Activated T-cell treated with anti-CD3 and anti-CD28 coated beads, Interleukin-2, amount 50 U/mL, for 72 hours (primary cell): ENCODE measurements at regions not wholly inside any gene's neighbourhood (a gene's known extent, or its start where the extent isn't known, plus 50 kb on each side); places are given as distances from the start of the nearest gene placed in this dataset.
"Not testable (repeated sequence)": the region's sequence is repeated elsewhere in the genome, so short reads cannot be mapped to it uniquely, and the experiment has no call there.

Experiments
- ATAC-seq, 2 donors: fragments of 150-1000 bp; cut with Tn5 transposase; replicated peaks in 1 of 2; 2 replicates each; pipeline ENCODE4 v1.10.0; 2021; ENCODE audit warnings: moderate library complexity in 2 of 2, mild to moderate bottlenecking in 1 of 2
- DNase-seq, 2 donors: peaks; one replicate each; pipeline ENCODE4 v3.0.0; 2021 to 2022; ENCODE audit warnings: mixed read lengths in 1 of 2
- H3K27ac Mint-ChIP-seq: one replicate; pipeline ENCODE4 v1.8.0; 2022; ENCODE audit warnings: mild to moderate bottlenecking, moderate library complexity, mixed read lengths
- H3K27me3 Mint-ChIP-seq: one replicate; pipeline ENCODE4 v1.8.0; 2022; ENCODE audit warnings: low read depth, mixed read lengths
- H3K36me3 Mint-ChIP-seq, 2 donors: one replicate each; pipeline ENCODE4 v1.8.0; 2022; ENCODE audit warnings: mixed read lengths in 2 of 2, mild to moderate bottlenecking in 1 of 2; ENCODE audit not compliant: insufficient read depth in 2 of 2
- H3K4me1 Mint-ChIP-seq: one replicate; pipeline ENCODE4 v1.8.0; 2022; ENCODE audit warnings: low read depth, mixed read lengths
- H3K4me3 Mint-ChIP-seq, 2 donors: one replicate each; pipeline ENCODE4 v1.8.0; 2022; ENCODE audit warnings: mild to moderate bottlenecking in 2 of 2, mixed read lengths in 2 of 2, moderate library complexity in 2 of 2
- H3K9me3 Mint-ChIP-seq, 2 donors: one replicate each; pipeline ENCODE4 v1.8.0; 2022; ENCODE audit warnings: mixed read lengths in 2 of 2

- Mint-ChIP-seq H3K36me3 (no peaks in the 10 kb centered on the region), H3K9me3 (no peaks in the 10 kb centered on the region), H3K27me3 (no peaks in the 10 kb centered on the region), H3K27ac (no peak overlapping the region), H3K4me1 (peaks cover 7% of the 10 kb centered on the region), H3K4me3 (no peak overlapping the region)
- ATAC-seq (no peak), DNase-seq (no peak)
These were observed 120.8 kb upstream of the PZP start for GRCh38 chr12:9329019-9329418.

- DNase-seq (no peak), ATAC-seq (no peak)
- H3K4me3 Mint-ChIP-seq = no peak overlapping the region
- peaks cover 7% of the 10 kb centered on the region for H3K4me1 Mint-ChIP-seq
- H3K27me3 Mint-ChIP-seq = no peaks in the 10 kb centered on the region
- no peak overlapping the region for H3K27ac Mint-ChIP-seq
- H3K9me3 Mint-ChIP-seq = no peaks in the 10 kb centered on the region
- H3K36me3 Mint-ChIP-seq = no peaks in the 10 kb centered on the region
These were observed 119.9 kb upstream of the PZP start for GRCh38 chr12:9328065-9328464.

DNA sequence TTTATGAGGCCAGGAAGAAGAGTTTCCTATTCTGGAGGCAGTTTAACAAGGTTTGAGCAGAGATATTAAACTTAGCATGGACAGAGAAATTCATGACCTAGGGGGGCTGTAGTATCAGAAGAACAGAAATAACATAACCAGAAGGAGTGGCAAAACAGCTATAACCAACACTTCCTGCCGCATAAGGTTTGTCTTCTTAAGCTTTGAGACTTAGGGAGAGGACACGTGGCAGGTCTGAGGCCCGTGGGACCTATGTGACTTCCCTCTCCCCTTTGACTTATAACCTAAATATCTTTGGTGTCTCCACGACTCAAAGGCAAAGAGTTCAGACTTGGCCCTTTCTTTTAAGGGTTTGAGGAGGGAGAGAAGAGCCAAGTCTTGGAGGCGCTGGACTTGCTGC lies 119.1 kb upstream of the PZP start:
- Mint-ChIP-seq H3K4me3 (no peak overlapping the region), H3K9me3 (no peaks in the 10 kb centered on the region), H3K27me3 (no peaks in the 10 kb centered on the region), H3K4me1 (peaks cover 7% of the 10 kb centered on the region), H3K36me3 (no peaks in the 10 kb centered on the region), H3K27ac (no peak overlapping the region)
- DNase-seq (no peak), ATAC-seq (no peak)

DNA sequence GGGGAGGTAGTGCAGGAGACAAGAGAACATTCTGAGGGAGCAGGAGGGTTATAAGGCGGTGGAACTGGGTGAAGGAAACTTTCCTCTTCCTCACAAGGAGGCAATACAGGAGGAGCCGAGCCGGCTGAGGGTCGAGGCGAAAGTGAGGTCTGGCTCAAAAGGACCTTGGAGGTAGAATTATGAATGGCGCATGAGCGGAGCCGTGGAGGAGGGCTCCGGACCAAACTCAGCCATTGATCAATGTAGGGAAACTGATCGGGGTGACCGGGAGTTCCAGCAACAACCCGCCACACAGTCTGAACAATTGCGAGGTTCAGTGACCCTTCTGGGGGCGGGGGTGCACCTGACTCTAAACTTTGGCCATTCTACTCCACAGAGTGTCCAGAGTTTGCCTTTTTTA lies 118.7 kb upstream of the PZP start:
- not testable (repeated sequence) for H3K4me3 Mint-ChIP-seq, H3K27ac Mint-ChIP-seq

DNA sequence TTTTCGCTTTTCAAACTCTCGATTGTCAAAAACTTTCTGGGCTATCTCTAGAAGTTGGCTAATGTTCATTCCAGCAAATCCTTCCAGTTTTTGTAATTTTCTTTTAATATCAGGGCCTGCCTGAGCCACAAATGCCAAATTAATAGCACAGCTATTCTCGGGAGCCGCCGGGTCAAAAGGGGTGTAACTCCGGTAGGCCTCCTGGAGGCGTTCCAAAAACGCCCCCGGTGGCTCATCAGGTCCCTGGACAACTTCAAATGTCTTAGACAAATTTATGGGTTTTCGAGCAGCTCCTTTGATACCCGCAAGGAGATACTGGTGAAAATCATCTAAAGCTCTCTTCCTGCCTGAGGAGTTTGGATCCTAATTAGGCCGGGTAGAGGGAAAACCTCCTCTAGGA lies 117.9 kb upstream of the PZP start:
- Mint-ChIP-seq H3K36me3 (no peaks in the 10 kb centered on the region), H3K27me3 (no peaks in the 10 kb centered on the region), H3K27ac (no peak overlapping the region), H3K9me3 (no peaks in the 10 kb centered on the region), H3K4me1 (peaks cover 4% of the 10 kb centered on the region), H3K4me3 (no peak overlapping the region)
- ATAC-seq (no peak), DNase-seq (no peak)

More for the DNA sequence above, 118.7 kb upstream of the PZP start:
- not testable (repeated sequence) for H3K9me3 Mint-ChIP-seq, H3K36me3 Mint-ChIP-seq, H3K27me3 Mint-ChIP-seq, DNase-seq, ATAC-seq, H3K4me1 Mint-ChIP-seq

DNA sequence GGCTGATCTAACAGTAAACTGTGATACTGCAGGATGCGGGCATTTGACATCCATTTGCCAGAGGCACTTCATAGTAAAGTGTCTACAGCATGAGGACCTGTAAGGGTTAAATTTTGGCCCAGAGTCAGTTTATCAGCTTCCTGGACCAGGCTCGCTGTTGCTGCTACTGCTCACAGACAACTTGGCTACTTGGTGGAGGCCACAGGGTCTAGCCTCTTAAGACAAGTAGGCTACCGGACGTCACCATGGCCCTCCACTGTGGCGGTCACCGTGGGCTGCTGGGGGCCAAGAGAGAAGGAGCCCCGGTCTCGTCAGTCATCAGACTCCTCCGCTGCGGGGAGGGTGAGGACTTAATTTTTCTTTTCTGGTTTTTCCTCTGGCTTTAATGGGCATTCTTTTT lies 117.3 kb upstream of the PZP start:
- no peak for DNase-seq
- Mint-ChIP-seq H3K4me1 (peaks cover 4% of the 10 kb centered on the region), H3K27ac (no peak overlapping the region), H3K9me3 (no peaks in the 10 kb centered on the region), H3K4me3 (no peak overlapping the region), H3K27me3 (no peaks in the 10 kb centered on the region), H3K36me3 (no peaks in the 10 kb centered on the region)
- no peak for ATAC-seq

DNA sequence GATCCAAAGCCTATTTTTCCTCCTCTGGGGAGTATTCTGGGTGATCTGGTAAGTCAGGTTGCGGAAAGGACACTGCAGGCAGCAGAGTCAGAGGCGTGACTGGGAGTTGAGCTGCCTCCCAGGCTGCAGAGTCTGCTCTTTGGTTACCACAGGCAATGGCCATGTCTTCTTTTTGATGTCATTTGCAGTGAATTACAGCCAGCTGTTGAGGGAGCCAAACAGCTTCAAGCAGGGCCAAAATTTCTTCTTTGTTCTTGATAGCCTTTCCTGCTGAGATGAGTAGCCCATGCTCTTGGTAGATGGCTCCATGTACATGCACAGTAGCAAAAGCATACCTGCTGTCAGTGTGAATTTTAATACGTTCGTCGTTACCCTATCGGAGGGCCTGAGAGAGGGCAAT lies 116.6 kb upstream of the PZP start:
- Mint-ChIP-seq H3K36me3 (no peaks in the 10 kb centered on the region), H3K4me3 (no peak overlapping the region), H3K27me3 (no peaks in the 10 kb centered on the region), H3K9me3 (no peaks in the 10 kb centered on the region), H3K27ac (no peak overlapping the region), H3K4me1 (peaks cover 4% of the 10 kb centered on the region)
- DNase-seq (no peak), ATAC-seq (no peak)

DNA sequence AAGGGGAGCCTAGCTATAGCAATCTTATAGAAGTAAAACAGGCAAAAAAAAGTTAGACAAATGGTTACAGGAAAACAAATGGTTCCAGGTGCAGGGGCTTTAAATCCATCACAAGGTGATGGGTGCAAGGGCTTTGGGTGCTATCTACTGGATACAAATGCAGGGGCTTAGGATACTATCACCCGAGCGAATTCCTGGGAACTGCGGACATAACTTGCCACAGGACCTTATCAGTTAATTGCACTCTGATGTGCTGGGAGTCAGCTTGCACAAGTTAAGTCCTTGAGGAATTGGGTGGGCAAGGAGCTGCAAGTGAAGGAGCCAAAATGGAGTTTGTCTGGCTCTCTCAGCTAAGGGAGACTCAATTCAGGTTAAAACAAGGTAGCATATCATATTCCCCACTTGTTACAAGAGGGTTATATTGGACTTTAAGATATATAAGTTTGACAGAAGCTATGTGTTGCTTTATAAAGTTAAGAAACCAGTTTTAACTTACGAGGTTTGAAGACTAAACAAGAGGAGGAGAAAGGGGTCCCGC lies 115.0 kb upstream of the PZP start:
- Mint-ChIP-seq H3K27me3 (no peaks in the 10 kb centered on the region), H3K9me3 (no peaks in the 10 kb centered on the region), H3K27ac (no peak overlapping the region), H3K4me1 (peaks cover 4% of the 10 kb centered on the region), H3K4me3 (no peak overlapping the region), H3K36me3 (no peaks in the 10 kb centered on the region)
- DNase-seq (no peak), ATAC-seq (no peak)

- no peaks in the 10 kb centered on the region for H3K27me3 Mint-ChIP-seq
These were observed 111.6 kb upstream of the PZP start for GRCh38 chr12:9319842-9320173.

GRCh38 chr12:9319044-9319841 lies 111.0 kb upstream of the PZP start:
- no peaks in the 10 kb centered on the region for H3K27me3 Mint-ChIP-seq
- H3K4me3 Mint-ChIP-seq = no peak overlapping the region
- H3K36me3 Mint-ChIP-seq = no peaks in the 10 kb centered on the region
- DNase-seq = no peak
- H3K4me1 Mint-ChIP-seq = no peaks in the 10 kb centered on the region
- no peak overlapping the region for H3K27ac Mint-ChIP-seq
- peak; percentile 45 to 59 for ATAC-seq
- H3K9me3 Mint-ChIP-seq = no peaks in the 10 kb centered on the region

More at GRCh38 chr12:9319842-9320173, 111.6 kb upstream of the PZP start:
- DNase-seq (no peak), ATAC-seq (no peak)
- Mint-ChIP-seq H3K4me1 (no peaks in the 10 kb centered on the region), H3K9me3 (no peaks in the 10 kb centered on the region), H3K27ac (no peak overlapping the region), H3K36me3 (no peaks in the 10 kb centered on the region), H3K4me3 (no peak overlapping the region)

- H3K9me3 Mint-ChIP-seq, ATAC-seq, H3K27me3 Mint-ChIP-seq, H3K27ac Mint-ChIP-seq, H3K4me3 Mint-ChIP-seq, H3K36me3 Mint-ChIP-seq, H3K4me1 Mint-ChIP-seq, DNase-seq: not testable (repeated sequence)
These were observed 105.3 kb upstream of the PZP start for GRCh38 chr12:9313479-9313878.

GRCh38 chr12:9312406-9313392 lies 104.5 kb upstream of the PZP start:
- not testable (repeated sequence) for DNase-seq, H3K36me3 Mint-ChIP-seq, H3K4me3 Mint-ChIP-seq, H3K9me3 Mint-ChIP-seq, H3K27me3 Mint-ChIP-seq, ATAC-seq, H3K4me1 Mint-ChIP-seq, H3K27ac Mint-ChIP-seq

DNA sequence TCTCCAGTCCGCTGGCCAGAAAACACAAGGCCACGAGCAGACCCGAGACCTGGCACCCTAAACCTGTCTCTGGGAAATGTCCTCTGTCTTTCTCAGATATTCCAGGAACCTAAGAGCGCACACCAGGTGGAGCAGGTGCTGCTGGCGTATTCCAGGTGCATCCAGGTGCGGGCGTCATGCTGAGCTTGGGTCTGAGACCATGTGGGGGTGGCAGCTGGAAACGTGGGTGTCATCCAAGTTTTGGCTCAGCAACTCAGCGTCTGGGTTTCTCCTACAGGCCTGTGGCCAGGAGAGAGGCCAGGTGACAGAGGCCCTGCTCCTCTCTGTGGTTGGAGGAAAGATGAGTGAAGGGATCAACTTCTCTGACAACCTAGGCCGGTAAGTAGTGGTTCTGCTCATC lies 103.3 kb upstream of the PZP start:
- not testable (repeated sequence) for H3K36me3 Mint-ChIP-seq, H3K9me3 Mint-ChIP-seq, ATAC-seq, H3K4me3 Mint-ChIP-seq, H3K27me3 Mint-ChIP-seq, DNase-seq, H3K4me1 Mint-ChIP-seq, H3K27ac Mint-ChIP-seq
